Loucy (cell line): ENCODE measurements at regions not wholly inside any gene's neighbourhood (a gene's known extent, or its start where the extent isn't known, plus 50 kb on each side); places are given as distances from the start of the nearest gene placed in this dataset.

Source experiments
- H2AFZ ChIP-seq: fragments of 200-600 bp; sonication (generic); 2 replicates; pipeline ENCODE4 v1.6.0; 2016; ENCODE audit warnings: antibody characterized with exemption, mild to moderate bottlenecking, low read length, moderate library complexity
- H3F3A ChIP-seq: fragments of 200-600 bp; 2 replicates; pipeline ENCODE4 v1.6.0; 2016; ENCODE audit warnings: antibody characterized with exemption, low read depth, mild to moderate bottlenecking
- H3K27me3 ChIP-seq: fragments of 200-600 bp; sonication (generic); 2 replicates; pipeline ENCODE4 v1.6.1; 2014; ENCODE audit warnings: low read length, mild to moderate bottlenecking; ENCODE audit not compliant: insufficient read depth, poor library complexity, severe bottlenecking
- H3K36me3 ChIP-seq: fragments of 200-600 bp; sonication (generic); 2 replicates; pipeline ENCODE4 v1.6.1; 2016; ENCODE audit warnings: low read length; ENCODE audit not compliant: insufficient read depth
- H3K4me1 ChIP-seq: fragments of 200-600 bp; sonication (generic); 2 replicates; pipeline ENCODE4 v1.5.1; 2014; ENCODE audit warnings: low read length, mild to moderate bottlenecking; ENCODE audit not compliant: insufficient read depth, poor library complexity, severe bottlenecking
- H3K4me2 ChIP-seq: fragments of 200-600 bp; sonication (generic); 2 replicates; pipeline ENCODE4 v1.6.0; 2014; ENCODE audit warnings: antibody characterized with exemption, low read length, low read depth, mild to moderate bottlenecking; ENCODE audit not compliant: poor library complexity, severe bottlenecking
- H3K4me3 ChIP-seq: fragments of 200-600 bp; sonication (generic); 2 replicates; pipeline ENCODE4 v1.5.1; 2014; ENCODE audit warnings: low read length, mild to moderate bottlenecking, mixed read lengths; ENCODE audit not compliant: poor library complexity, severe bottlenecking
- H3K79me2 ChIP-seq: fragments of 200-600 bp; sonication (generic); 2 replicates; pipeline ENCODE4 v1.6.1; 2014; ENCODE audit warnings: low read length; ENCODE audit not compliant: insufficient read depth
- H3K9ac ChIP-seq: fragments of 200-600 bp; sonication (generic); 2 replicates; pipeline ENCODE4 v1.6.0; 2014; ENCODE audit warnings: mild to moderate bottlenecking, low read depth, low read length, moderate library complexity; ENCODE audit not compliant: poor library complexity, severe bottlenecking
- H3K9me2 ChIP-seq: fragments of 200-600 bp; sonication (generic); replicated peaks from 2 replicates; pipeline ENCODE4 v1.6.1; 2016; ENCODE audit warnings: low read depth, low read length, mixed read lengths
- H3K9me3 ChIP-seq: fragments of 200-600 bp; sonication (generic); 2 replicates; pipeline ENCODE4 v1.6.1; 2014; ENCODE audit warnings: mild to moderate bottlenecking, antibody characterized with exemption, low read length, low read depth; ENCODE audit not compliant: insufficient read depth
- H4K20me1 ChIP-seq: fragments of 200-600 bp; sonication (generic); 2 replicates; pipeline ENCODE4 v1.6.0; 2014; ENCODE audit warnings: antibody characterized with exemption, low read length, mild to moderate bottlenecking; ENCODE audit not compliant: insufficient read depth, poor library complexity, severe bottlenecking
- CTCF ChIP-seq: fragments of 200-600 bp; sonication (generic); conservative IDR thresholded peaks from 2 replicates; pipeline ENCODE4 v1.5.1; 2014; ENCODE audit warnings: mild to moderate bottlenecking, antibody characterized with exemption, low read length
- EZH2phosphoT487 ChIP-seq: fragments of 200-600 bp; IDR thresholded peaks from 2 replicates; pipeline ENCODE4 v1.6.1; 2018; ENCODE audit warnings: antibody characterized with exemption, mild to moderate bottlenecking, moderate library complexity, borderline replicate concordance

GRCh38 chr7:13578294-13578693 lies 411.2 kb downstream of the ETV1 start:
- TF ChIP-seq EZH2phosphoT487: no peak
- no peak for TF ChIP-seq CTCF
- H3K4me3 ChIP-seq: no peak overlapping the region
- H3K9ac ChIP-seq: no peak overlapping the region
- H3K79me2 ChIP-seq: no peaks in the 10 kb centered on the region
- no peak overlapping the region for H3K4me2 ChIP-seq
- H3K27me3 ChIP-seq: no peaks in the 10 kb centered on the region
- no peaks in the 10 kb centered on the region for H3K36me3 ChIP-seq
- H4K20me1 ChIP-seq: no peaks in the 10 kb centered on the region
- no peaks in the 10 kb centered on the region for H3F3A ChIP-seq
- no peak overlapping the region for H2AFZ ChIP-seq
- H3K9me3 ChIP-seq: no peaks in the 10 kb centered on the region
- no peaks in the 10 kb centered on the region; the same call in 1 of the 2 replicates for H3K9me2 ChIP-seq
- no peaks in the 10 kb centered on the region for H3K4me1 ChIP-seq

- no peaks in the 10 kb centered on the region for H3F3A ChIP-seq
- no peak overlapping the region for H3K4me3 ChIP-seq
- no peaks in the 10 kb centered on the region for H3K9me3 ChIP-seq
- no peaks in the 10 kb centered on the region for H3K79me2 ChIP-seq
- no peak overlapping the region for H3K9ac ChIP-seq
- no peak overlapping the region for H2AFZ ChIP-seq
- no peak for TF ChIP-seq CTCF
- TF ChIP-seq EZH2phosphoT487: no peak
- no peaks in the 10 kb centered on the region for H3K27me3 ChIP-seq
- H3K4me2 ChIP-seq: no peak overlapping the region
- no peaks in the 10 kb centered on the region for H4K20me1 ChIP-seq
- no peaks in the 10 kb centered on the region for H3K4me1 ChIP-seq
- H3K36me3 ChIP-seq: no peaks in the 10 kb centered on the region
- no peaks in the 10 kb centered on the region; the same call in 1 of the 2 replicates for H3K9me2 ChIP-seq
Observed at GRCh38 chr7:13581097-13581496, 408.4 kb downstream of the ETV1 start.

GRCh38 chr7:13593854-13594253 lies 395.6 kb downstream of the ETV1 start:
- no peaks in the 10 kb centered on the region; the same call in 1 of the 2 replicates for H3K9me2 ChIP-seq
- no peaks in the 10 kb centered on the region for H3K4me1 ChIP-seq
- H3K4me3 ChIP-seq: no peak overlapping the region

More at GRCh38 chr7:13593854-13594253, 395.6 kb downstream of the ETV1 start:
- no peak overlapping the region for H3K9ac ChIP-seq
- H4K20me1 ChIP-seq: no peaks in the 10 kb centered on the region
- no peaks in the 10 kb centered on the region for H3F3A ChIP-seq
- H2AFZ ChIP-seq: no peak overlapping the region
- no peaks in the 10 kb centered on the region for H3K79me2 ChIP-seq
- H3K4me2 ChIP-seq: no peak overlapping the region
- no peaks in the 10 kb centered on the region for H3K36me3 ChIP-seq
- TF ChIP-seq CTCF (no peak), EZH2phosphoT487 (no peak)
- no peaks in the 10 kb centered on the region for H3K27me3 ChIP-seq
- no peaks in the 10 kb centered on the region for H3K9me3 ChIP-seq
